Neutrophil (primary cell): ENCODE measurements at regions not wholly inside any gene's neighbourhood (a gene's known extent, or its start where the extent isn't known, plus 50 kb on each side); places are given as distances from the start of the nearest gene placed in this dataset.

Experiments
- H3K27ac ChIP-seq: fragments of 200-600 bp; sonication (generic); 2 replicates; pipeline ENCODE4 v1.5.1; 2016; ENCODE audit warnings: mild to moderate bottlenecking, moderate library complexity
- H3K27me3 ChIP-seq: fragments of 200-600 bp; sonication (generic); 2 replicates; pipeline ENCODE4 v1.6.0; 2016; ENCODE audit warnings: mild to moderate bottlenecking
- H3K36me3 ChIP-seq: fragments of 200-600 bp; sonication (generic); 2 replicates; pipeline ENCODE4 v1.5.1; 2017
- H3K4me1 ChIP-seq, 2 experiments: fragments of 200-600 bp in 1 of 2; sonication (generic) in 1 of 2; 1 replicate in 1 of 2; 2 replicates in 1 of 2; pipeline versions ENCODE4 v1.5.1 to v1.6.1; 2013 to 2016; ENCODE audit warnings: low read depth in 1 of 2, low read length in 1 of 2, mild to moderate bottlenecking in 1 of 2, moderate library complexity in 1 of 2; ENCODE audit not compliant: control insufficient read depth in 1 of 2, insufficient read depth in 1 of 2
- H3K4me3 ChIP-seq, 2 experiments: fragments of 200-600 bp in 1 of 2; sonication (generic) in 1 of 2; 1 replicate in 1 of 2; 2 replicates in 1 of 2; pipeline ENCODE4 v1.5.1; 2013 to 2016; ENCODE audit warnings: low read depth in 1 of 2, low read length in 1 of 2, mild to moderate bottlenecking in 1 of 2, moderate library complexity in 1 of 2
- H3K9me3 ChIP-seq: fragments of 200-600 bp; sonication (generic); 2 replicates; pipeline ENCODE4 v1.5.1; 2016
- CTCF ChIP-seq: fragments of 200-600 bp; sonication (generic); IDR thresholded peaks from 2 replicates; pipeline ENCODE4 v1.5.1; 2016; ENCODE audit warnings: antibody characterized with exemption

GRCh38 chr5:124436294-124436693, 310.1 kb downstream of the ZNF608 start:
- Histone ChIP-seq H3K27me3 (no peaks in the 10 kb centered on the region), H3K27ac (no peak overlapping the region), H3K4me1 (no peaks in the 10 kb centered on the region), H3K4me3 (no peak overlapping the region), H3K36me3 (no peaks in the 10 kb centered on the region), H3K9me3 (no peaks in the 10 kb centered on the region)
- no peak for TF ChIP-seq CTCF

GRCh38 chr5:124433170-124433569, 313.3 kb downstream of the ZNF608 start:
- H3K27ac ChIP-seq, result no peak overlapping the region
- TF ChIP-seq CTCF, result no peak
- H3K36me3 ChIP-seq, result no peaks in the 10 kb centered on the region
- H3K4me3 ChIP-seq, result no peak overlapping the region
- no peaks in the 10 kb centered on the region for H3K9me3 ChIP-seq
- H3K27me3 ChIP-seq, result no peaks in the 10 kb centered on the region
- H3K4me1 ChIP-seq, result no peaks in the 10 kb centered on the region

- no peak for TF ChIP-seq CTCF
- H3K4me3 ChIP-seq, result no peak overlapping the region
- H3K36me3 ChIP-seq, result no peaks in the 10 kb centered on the region
- no peak overlapping the region for H3K27ac ChIP-seq
- no peaks in the 10 kb centered on the region for H3K9me3 ChIP-seq
- no peaks in the 10 kb centered on the region for H3K27me3 ChIP-seq
- H3K4me1 ChIP-seq, result no peaks in the 10 kb centered on the region
These were observed 324.9 kb downstream of the ZNF608 start for GRCh38 chr5:124421584-124421983.

GRCh38 chr5:124420952-124421351, 325.5 kb downstream of the ZNF608 start:
- Histone ChIP-seq H3K27me3 (no peaks in the 10 kb centered on the region), H3K4me3 (no peak overlapping the region), H3K9me3 (no peaks in the 10 kb centered on the region), H3K36me3 (no peaks in the 10 kb centered on the region), H3K27ac (no peak overlapping the region), H3K4me1 (no peaks in the 10 kb centered on the region)
- no peak for TF ChIP-seq CTCF

- Histone ChIP-seq H3K9me3 (no peaks in the 10 kb centered on the region), H3K36me3 (no peaks in the 10 kb centered on the region), H3K4me1 (no peaks in the 10 kb centered on the region), H3K4me3 (no peak overlapping the region), H3K27me3 (no peaks in the 10 kb centered on the region), H3K27ac (no peak overlapping the region)
- no peak for TF ChIP-seq CTCF
These were observed 326.9 kb downstream of the ZNF608 start for GRCh38 chr5:124419531-124419930.

- no peaks in the 10 kb centered on the region for H3K27me3 ChIP-seq
- no peaks in the 10 kb centered on the region for H3K9me3 ChIP-seq
- no peaks in the 10 kb centered on the region for H3K4me1 ChIP-seq
- no peak for TF ChIP-seq CTCF
- no peak overlapping the region for H3K4me3 ChIP-seq
- no peak overlapping the region for H3K27ac ChIP-seq
- H3K36me3 ChIP-seq, result no peaks in the 10 kb centered on the region
These were observed 328.0 kb downstream of the ZNF608 start for GRCh38 chr5:124418390-124418789.
